Suprapubic skin (tissue), 3 donors: ENCODE measurements at regions not wholly inside any gene's neighbourhood (a gene's known extent, or its start where the extent isn't known, plus 50 kb on each side); places are given as distances from the start of the nearest gene placed in this dataset.
"Not testable (repeated sequence)": the region's sequence is repeated elsewhere in the genome, so short reads cannot be mapped to it uniquely, and the experiment has no call there.

ENCODE experiments used
- POLR2A ChIP-seq, 2 donors: fragments of 450-650 bp; IDR thresholded peaks; one replicate each; pipeline ENCODE4 v1.6.1; 2017; ENCODE audit warnings: antibody characterized with exemption in 2 of 2, mild to moderate bottlenecking in 2 of 2, moderate library complexity in 2 of 2
- TF ChIP-seq, protein P1 (sequence below), 2 donors: fragments of 200-600 bp in 1 of 2; fragments of 450-650 bp in 1 of 2; sonication (generic) in 1 of 2; IDR thresholded peaks; one replicate each; pipeline ENCODE4 v1.5.1; 2016 to 2019; ENCODE audit warnings: antibody characterized with exemption in 2 of 2, mild to moderate bottlenecking in 1 of 2, moderate library complexity in 1 of 2

DNA sequence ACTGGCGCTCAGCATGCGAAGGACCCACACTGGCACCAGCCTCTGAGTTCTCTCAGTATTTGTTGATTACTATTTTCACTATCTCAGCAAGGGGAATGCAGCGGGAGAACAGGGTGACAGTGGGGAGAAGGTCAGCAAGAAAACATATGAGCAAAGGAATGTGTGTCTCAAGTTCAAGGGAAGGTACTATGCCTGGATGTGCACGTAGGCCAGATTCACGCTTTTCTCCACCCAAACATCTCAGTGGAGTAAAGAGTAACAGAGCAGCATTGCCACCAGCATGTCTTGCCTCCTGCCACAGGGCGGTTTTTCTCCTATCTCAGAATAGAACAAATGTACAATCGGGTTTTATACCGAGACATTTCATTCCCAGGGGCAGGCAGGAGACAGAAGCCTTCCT is 297.5 kb upstream of the MAGI2 start:
- not testable (repeated sequence) for TF ChIP-seq POLR2A (IDR thresholded peaks at IDR 0.05)
- TF ChIP-seq, protein P1, sequence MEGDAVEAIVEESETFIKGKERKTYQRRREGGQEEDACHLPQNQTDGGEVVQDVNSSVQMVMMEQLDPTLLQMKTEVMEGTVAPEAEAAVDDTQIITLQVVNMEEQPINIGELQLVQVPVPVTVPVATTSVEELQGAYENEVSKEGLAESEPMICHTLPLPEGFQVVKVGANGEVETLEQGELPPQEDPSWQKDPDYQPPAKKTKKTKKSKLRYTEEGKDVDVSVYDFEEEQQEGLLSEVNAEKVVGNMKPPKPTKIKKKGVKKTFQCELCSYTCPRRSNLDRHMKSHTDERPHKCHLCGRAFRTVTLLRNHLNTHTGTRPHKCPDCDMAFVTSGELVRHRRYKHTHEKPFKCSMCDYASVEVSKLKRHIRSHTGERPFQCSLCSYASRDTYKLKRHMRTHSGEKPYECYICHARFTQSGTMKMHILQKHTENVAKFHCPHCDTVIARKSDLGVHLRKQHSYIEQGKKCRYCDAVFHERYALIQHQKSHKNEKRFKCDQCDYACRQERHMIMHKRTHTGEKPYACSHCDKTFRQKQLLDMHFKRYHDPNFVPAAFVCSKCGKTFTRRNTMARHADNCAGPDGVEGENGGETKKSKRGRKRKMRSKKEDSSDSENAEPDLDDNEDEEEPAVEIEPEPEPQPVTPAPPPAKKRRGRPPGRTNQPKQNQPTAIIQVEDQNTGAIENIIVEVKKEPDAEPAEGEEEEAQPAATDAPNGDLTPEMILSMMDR (IDR thresholded peaks at IDR 0.05) = not testable (repeated sequence)
